AG10803 (cell line): ENCODE measurements at regions not wholly inside any gene's neighbourhood (a gene's known extent, or its start where the extent isn't known, plus 50 kb on each side); places are given as distances from the start of the nearest gene placed in this dataset.

Experiments used
- DNase-seq: peaks from one replicate; pipeline ENCODE4 v3.0.0; 2010; ENCODE audit warnings: low read depth
- H3K4me3 ChIP-seq: 2 replicates; pipeline ENCODE4 v1.5.1; 2011; ENCODE audit warnings: mild to moderate bottlenecking, low read length, control low read depth
- CTCF ChIP-seq: conservative IDR thresholded peaks from 2 replicates; pipeline ENCODE4 v1.5.1; 2011; ENCODE audit warnings: mild to moderate bottlenecking, low read length, control low read depth, inconsistent platforms

GRCh38 chr1:25050165-25050564, 120.1 kb upstream of the RUNX3 start:
- no peak for DNase-seq
- no peak for TF ChIP-seq CTCF
- H3K4me3 ChIP-seq, result no peak overlapping the region

GRCh38 chr1:25049190-25049589, 119.1 kb upstream of the RUNX3 start:
- no peak overlapping the region for H3K4me3 ChIP-seq
- DNase-seq, result no peak
- no peak for TF ChIP-seq CTCF

GRCh38 chr1:25048728-25049127, 118.7 kb upstream of the RUNX3 start:
- no peak overlapping the region for H3K4me3 ChIP-seq
- DNase-seq, result no peak
- TF ChIP-seq CTCF, result no peak

GRCh38 chr1:25047506-25048240, 117.6 kb upstream of the RUNX3 start:
- no peak for TF ChIP-seq CTCF
- DNase-seq, result no peak

GRCh38 chr1:25046194-25046532, 116.1 kb upstream of the RUNX3 start:
- H3K4me3 ChIP-seq, result no peak overlapping the region
- DNase-seq, result no peak
- TF ChIP-seq CTCF, result no peak

More at GRCh38 chr1:25047506-25048240, 117.6 kb upstream of the RUNX3 start:
- H3K4me3 ChIP-seq, result no peak overlapping the region

- H3K4me3 ChIP-seq, result no peak overlapping the region
- TF ChIP-seq CTCF, result no peak
- DNase-seq, result no peak
Measured at GRCh38 chr1:25045480-25046193, 115.6 kb upstream of the RUNX3 start.

- no peak for TF ChIP-seq CTCF
- no peak overlapping the region for H3K4me3 ChIP-seq
- DNase-seq, result no peak
Measured at GRCh38 chr1:25043228-25043580, 113.1 kb upstream of the RUNX3 start.
